Activated CD8-positive, alpha-beta memory T cell treated with anti-CD3 and anti-CD28 coated beads for 48 hours (primary cell): ENCODE measurements at regions not wholly inside any gene's neighbourhood (a gene's known extent, or its start where the extent isn't known, plus 50 kb on each side); places are given as distances from the start of the nearest gene placed in this dataset.
"Not testable (repeated sequence)": the region's sequence is repeated elsewhere in the genome, so short reads cannot be mapped to it uniquely, and the experiment has no call there.

Experiments
- DNase-seq, 3 experiments: peaks; one replicate each; pipeline ENCODE4 v3.0.0-alpha.2; 2020; ENCODE audit warnings: low read depth in 2 of 3, low spot score in 2 of 3

DNA sequence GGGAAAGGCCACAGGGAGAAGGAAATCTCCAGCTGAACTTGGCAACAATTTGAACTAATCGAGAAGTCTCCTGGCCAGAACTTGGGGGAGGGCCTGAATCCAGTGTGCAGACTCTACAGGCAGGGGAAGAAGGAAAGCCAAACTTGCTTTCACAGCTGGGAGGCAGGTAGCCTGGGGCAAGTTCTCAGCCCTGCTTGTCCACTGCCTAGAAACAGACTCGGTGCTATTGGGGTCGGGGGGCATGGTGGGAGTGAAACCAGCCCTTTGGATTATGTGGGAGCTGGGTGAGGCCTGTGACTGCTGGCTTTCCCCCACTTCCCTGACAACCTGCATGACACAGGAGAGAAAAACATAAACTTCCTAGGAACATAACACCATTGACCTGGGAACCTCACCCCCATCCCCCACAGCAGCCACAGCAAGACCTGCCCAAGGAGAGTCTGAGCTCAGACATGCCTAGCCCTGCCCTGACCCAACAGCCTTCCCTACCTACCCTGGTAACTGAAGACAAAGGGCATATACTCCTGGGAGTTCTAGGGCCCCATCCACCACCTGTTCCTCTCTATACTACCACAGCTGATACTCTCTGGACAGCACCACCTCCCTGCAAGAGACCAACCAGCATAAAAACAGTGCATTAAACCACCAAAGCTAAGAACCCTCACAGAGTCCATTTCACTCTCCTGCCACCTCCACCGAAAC lies 103.7 kb upstream of the MNS1 start:
- no peak for DNase-seq

DNA sequence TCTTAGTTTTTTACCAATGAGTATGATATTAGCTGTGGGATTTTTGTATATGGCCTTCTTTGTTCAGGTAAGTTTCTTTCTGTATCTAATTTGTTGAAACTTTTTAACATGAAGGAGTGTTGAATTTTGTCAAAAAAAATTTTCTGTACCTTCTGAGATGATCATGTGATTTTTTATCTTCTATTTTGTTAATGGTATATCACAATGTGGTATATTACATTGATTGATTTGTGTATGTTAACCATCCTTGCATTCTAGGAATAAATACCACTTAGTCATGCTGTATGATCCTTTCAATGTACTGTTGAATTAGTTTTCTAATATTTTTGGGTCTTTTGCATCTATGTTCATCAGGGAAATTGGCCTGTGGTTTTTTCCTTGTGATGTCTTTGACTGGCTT lies 92.5 kb upstream of the MNS1 start:
- DNase-seq = no peak

DNA sequence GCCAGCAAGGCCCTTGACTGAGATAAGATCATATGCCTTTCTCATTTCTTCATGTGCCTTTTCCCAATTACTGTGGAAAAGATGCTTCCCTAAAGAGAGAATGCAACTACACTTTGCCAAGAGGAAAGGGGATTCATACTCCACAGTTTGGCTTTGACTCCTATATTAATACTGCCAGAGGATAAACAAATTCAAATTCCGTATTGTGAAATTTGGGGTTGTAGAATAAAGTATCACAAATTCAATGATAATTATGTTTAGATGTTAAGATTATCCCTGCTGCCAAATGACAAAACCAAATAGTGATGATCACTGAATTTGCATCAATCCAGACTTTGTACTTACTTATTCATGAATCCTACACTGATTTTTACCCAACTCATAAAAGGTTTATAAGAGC lies 88.5 kb upstream of the MNS1 start:
- DNase-seq = no peak

DNA sequence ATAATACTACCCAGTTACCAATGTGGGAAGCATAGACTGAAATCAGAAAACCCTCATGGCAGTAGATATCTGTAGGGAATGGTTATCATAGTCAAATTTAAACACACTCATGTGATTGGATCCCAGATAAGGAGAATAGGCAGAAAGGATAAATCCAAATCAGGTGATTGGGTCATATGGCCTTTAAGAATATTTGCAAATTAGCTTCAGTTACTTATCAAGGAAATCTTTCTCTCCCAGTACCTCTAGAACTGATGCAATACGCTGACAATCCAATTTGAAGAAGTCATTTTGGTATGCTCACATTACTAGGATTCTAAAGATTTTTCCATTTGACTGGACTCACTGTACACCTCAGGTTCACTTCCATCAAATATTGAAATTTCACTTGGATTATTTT lies 87.7 kb upstream of the MNS1 start:
- no peak for DNase-seq

DNA sequence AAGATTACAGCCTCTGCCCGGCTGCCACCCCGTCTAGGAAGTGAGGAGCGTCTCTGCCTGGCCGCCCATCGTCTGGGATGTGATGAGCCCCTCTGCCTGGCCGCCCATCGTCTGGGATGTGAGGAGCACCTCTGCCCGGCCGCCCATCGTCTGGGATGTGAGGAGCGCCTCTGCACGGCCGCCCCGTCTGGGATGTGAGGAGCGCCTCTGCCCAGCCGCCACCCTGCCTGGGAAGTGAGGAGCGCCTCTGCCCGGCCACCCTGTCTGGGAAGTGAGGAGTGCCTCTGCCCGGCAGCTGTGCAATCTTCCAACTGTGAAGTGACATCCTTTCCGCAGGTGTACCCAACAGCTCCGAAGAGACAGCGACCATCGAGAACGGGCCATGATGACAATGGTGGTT lies 75.6 kb upstream of the MNS1 start:
- DNase-seq = not testable (repeated sequence)

DNA sequence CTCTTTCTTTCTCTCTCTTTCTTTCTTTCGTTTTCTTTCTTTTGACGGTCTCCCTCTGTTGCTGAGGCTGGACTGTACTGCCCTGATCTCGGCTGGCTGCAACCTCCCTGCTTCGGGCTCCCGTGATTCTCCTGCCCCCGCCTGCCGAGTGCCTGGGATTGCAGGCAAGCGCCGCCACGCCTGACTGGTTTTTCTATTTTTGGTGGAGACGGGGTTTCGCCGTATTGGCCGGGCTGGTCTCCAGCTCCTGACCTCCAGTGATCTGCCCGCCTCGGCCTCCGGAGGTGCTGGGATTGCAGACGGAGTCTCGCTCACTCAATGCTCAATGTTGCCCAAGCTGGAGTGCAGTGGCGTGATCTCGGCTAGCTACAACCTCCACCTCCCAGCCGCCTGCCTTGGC lies 75.2 kb upstream of the MNS1 start:
- not testable (repeated sequence) for DNase-seq

DNA sequence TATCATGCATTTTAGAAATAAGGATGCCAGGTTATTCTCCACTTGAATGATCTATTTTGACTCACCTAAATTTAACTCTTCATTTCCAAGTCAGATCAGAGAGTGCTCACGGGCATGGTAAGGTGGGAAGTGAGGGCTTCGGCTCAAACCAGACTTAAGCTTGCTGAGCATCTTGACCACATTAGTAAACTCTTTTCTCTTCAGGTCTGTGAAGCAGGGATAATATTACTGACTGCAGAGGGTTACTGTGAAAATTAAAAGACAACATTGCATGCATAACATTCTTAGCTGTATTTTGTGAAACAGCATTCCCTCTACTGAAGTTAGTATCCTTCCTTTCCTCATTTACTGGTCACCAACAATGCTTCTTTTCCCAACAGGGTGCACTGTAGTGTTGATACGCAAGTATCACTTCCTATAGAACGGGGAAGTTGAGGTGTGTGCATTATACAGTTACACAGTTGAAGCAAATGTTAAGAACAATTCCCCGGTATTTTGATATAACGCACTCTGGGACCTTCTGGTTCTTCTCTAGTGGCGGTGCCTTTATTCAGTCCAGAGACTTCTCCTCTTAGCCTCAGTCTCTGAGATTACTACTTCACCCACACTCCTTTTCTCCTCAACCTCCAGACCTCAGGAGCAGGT lies 74.1 kb upstream of the MNS1 start:
- DNase-seq = no peak

DNA sequence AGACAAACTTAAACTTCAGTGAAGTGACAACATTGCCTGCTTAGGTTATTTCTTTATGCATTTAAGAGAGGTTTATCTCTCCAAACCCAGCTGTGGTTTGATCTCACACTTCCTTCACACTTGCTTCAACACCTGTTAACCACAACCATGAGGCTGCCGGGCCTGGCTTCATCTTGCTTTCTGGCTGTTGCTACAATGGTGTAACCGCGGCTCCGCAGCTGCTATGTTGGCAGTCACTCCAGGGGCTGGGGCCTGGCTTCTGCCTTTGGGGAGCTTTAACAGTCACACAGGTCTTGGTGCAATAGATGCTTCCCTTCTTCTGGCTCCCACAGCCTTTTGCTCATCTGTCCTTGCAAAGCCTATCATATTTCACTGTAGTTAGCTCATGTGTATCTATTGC lies 72.9 kb upstream of the MNS1 start:
- peak in 2 of 3 experiments; percentile 5 to 7 for DNase-seq

DNA sequence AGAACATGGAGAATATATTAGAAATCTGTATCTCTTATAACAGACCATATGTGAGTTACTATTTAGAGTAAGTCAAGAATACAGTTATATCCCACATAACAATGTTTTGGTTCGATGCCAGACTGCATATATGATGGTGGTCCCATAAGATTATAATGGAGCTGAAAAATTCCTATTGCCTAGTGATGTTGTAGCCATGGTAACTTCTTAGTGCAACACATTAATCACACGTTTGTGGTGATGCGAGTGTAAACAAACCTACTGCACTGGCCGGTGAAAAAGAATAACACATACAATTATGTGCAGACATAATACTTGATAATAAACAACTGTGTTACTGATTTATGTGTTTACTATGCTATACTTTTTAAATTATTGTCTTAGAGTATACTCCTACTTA lies 69.8 kb upstream of the MNS1 start:
- DNase-seq = no peak

DNA sequence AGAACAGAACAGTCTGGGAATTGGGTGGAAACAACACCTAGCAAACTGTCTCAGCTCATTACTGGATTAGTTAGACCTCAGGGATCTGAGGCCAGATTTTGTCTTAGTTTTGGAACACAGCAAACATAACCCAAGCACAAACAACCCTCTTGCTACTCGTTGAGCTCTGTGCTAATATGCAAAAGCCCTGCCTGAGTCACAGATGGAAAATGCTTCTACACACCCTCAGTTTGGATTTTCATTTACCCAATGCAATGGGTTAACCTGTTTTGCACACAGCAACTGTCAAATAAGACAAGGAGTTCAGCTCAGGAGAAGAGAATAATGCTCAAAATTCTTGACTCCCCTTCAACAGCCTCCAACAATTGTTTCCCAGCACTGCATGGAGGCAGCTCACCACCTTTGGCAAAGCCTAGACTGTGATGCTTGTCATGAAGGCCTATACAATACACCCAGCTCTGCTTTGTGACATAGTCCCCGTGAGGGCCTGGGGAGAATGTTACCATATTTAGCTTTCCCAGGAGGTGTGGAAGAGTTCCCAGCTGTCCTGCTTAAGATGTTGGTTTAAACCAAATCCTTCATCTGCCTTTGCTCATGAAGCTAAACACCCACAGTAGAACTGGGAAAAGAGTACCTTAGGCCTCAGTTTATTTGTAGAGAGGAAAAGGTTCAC lies 68.9 kb upstream of the MNS1 start:
- no peak for DNase-seq

DNA sequence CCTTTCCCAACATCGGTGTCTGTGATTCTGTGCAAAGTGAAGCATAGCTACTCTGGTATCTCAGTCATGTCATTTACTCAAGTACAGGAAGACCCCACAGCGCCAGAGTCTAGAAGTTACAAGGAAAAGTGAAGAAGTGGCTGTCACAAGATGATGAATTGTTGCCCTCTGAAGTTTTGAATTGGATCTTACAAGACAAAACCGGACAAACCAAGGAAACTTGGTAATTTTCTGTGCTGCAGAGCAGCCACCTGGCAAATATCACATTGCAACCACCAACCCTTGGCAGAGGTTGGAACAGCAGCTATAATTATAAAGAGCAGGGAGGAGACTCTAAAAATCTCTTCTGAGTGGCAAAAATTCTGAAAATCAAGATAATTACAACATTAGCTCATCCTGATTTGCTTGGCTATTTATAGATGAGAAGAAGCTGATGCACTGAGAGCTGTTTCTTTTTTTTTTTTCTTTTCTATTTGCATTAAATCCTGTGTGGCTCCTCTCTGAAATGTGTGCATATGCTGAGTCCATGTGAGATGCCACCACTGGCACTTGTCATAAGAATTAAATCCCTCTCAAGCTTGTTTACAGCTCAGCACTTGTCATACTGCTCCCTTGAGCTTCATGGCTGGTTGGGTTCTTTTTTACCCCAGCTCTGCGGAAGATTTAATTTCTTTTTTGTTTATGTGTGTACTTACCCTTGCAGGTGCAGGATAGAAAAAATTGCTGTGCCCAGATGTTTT lies 68.0 kb upstream of the MNS1 start:
- DNase-seq = no peak

DNA sequence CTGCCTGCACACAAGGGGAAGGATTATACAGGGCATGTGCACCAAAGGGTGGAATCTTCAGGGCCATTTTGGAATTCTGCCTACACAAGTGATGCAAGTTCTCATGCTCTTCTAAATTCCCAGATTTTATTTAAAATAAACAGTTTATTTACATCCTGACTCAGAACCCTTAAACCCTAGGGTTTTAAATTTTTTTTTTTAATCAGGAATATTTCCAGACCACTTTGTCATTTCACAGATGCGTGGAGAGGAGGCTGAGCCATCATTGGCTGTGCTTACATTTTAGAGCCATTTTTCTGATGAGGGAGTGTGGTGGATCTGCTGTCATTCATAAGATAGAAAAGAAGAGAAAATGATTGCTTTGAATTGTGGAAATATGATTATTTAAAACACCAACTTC lies 65.2 kb upstream of the MNS1 start:
- DNase-seq = no peak

DNA sequence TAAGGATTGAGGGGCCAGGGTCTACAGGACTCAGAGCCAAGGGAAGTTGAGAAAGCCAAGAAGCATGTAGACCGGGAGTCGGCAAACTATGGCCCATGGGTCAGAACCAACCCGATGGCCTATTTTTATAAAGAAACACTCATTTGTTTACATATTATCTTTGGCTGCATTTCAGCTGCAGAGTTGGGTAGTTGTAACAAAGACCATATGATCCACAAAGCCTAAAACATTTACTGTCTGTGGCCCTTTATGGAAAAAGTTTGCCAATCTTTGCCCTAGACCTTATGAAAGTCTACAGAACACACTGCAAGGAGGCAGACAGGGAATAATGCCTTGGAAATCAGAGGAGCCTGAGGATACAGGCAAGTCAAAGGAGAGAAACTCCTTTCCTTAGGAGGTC lies 63.2 kb upstream of the MNS1 start:
- DNase-seq = no peak

DNA sequence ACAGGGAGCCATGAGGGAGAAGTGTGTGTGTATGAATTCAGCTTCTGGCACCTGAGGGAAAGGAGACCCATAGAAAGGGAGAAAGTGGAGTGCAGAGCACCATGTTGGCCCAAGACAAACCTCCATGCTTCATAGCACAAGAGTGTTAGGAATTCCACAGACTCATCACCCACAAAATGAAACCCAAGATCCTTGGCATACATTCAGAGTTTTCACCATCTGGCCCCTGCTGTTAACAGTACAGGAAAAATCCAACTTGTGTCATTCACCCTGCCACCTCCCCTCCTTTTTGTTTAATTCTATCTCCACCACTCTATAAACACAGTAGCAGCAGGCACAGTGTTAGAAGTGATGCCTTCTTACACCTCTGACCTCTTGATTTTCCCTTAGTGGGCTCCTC lies 60.0 kb upstream of the MNS1 start:
- DNase-seq = no peak

DNA sequence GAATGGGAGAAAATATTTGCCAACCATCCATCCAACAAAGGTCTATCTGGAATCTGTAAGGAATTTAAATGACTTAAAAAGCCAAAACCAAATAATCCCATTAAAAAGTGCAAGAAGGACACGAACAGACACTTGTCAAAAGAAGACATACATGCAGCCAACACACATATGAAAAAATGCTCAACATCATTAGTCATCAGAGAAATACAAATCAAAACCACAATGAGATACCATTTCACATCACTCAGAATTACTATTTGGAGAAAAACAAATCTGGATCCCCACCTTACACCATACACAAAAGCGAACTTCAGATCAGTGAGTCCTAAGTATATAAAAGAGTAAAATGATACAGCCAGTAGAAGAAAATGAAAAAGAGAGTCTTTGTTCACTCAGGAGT lies 58.6 kb upstream of the MNS1 start:
- no peak for DNase-seq

DNA sequence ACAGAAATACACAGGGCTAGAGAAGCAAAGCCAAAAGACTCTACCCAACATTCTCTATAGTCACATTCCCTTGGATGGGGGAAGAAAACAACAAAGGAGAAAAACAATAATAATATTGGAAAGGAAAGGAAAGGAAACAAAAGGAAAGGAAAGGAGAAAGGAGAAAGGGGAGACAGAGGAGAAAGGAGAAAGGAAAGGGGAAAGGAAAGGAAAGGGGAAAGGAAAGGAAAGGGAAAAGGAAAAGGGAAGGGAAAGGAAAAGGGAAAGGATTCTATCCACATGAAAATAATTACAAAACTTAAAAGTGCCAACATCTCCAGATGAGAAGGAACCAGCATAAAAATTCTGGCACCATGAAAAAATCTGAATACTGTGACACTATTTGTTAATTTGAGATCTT lies 54.1 kb upstream of the MNS1 start:
- no peak for DNase-seq
